Right lobe of liver (tissue), 4 donors: ENCODE measurements at regions not wholly inside any gene's neighbourhood (a gene's known extent, or its start where the extent isn't known, plus 50 kb on each side); places are given as distances from the start of the nearest gene placed in this dataset.

ENCODE experiments used
- CTCF ChIP-seq, 4 donors: fragments of 200-600 bp in 3 of 4; fragments of 450-650 bp in 1 of 4; IDR thresholded peaks; one replicate each; pipeline versions ENCODE4 v1.5.1 to v1.8.0; 2016 to 2022; ENCODE audit warnings: antibody characterized with exemption in 4 of 4, mild to moderate bottlenecking in 2 of 4
- POLR2A ChIP-seq: fragments of 450-650 bp; IDR thresholded peaks from one replicate; pipeline ENCODE4 v1.6.1; 2017; ENCODE audit warnings: antibody characterized with exemption, mild to moderate bottlenecking
- donor health status: DM: no; HTN: no; CAD: no.
- donor health status: DM: no; HTN: no; CAD: no.
- donor health status: DM: no; HTN: yes; CAD: no.

DNA sequence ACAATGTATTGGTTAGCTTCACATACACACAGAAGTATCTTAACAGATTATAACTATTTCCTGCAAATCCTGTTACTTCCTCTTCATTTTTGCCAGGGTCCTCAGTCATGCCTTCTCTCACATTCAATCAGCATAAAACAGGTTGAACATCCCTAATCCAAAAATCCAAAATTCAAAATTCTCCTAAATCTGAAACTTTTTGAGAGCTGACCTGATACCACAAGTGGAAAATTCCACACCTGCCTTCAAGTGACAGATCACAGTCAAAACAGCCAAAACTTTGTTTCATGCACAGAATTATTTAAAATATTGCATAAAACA, 62.9 kb upstream of the FBXO28 start:
- TF ChIP-seq CTCF (IDR thresholded peaks at IDR 0.05) (no peak), POLR2A (no peak)
